22Rv1 (cell line): ENCODE measurements at regions not wholly inside any gene's neighbourhood (a gene's known extent, or its start where the extent isn't known, plus 50 kb on each side); places are given as distances from the start of the nearest gene placed in this dataset.

Source experiments
- ZFX ChIP-seq: fragments of 450-650 bp; IDR thresholded peaks from 2 replicates; pipeline ENCODE4 v1.6.1; 2017; ENCODE audit warnings: antibody characterized with exemption, borderline replicate concordance
- TF ChIP-seq, protein P1 (sequence below): fragments of 450-650 bp; IDR thresholded peaks from 2 replicates; pipeline ENCODE4 v1.5.1; 2017; ENCODE audit warnings: mild to moderate bottlenecking

GRCh38 chr4:180937083-180937482 is 1306.1 kb upstream of the TENM3 start:
- TF ChIP-seq, protein P1, sequence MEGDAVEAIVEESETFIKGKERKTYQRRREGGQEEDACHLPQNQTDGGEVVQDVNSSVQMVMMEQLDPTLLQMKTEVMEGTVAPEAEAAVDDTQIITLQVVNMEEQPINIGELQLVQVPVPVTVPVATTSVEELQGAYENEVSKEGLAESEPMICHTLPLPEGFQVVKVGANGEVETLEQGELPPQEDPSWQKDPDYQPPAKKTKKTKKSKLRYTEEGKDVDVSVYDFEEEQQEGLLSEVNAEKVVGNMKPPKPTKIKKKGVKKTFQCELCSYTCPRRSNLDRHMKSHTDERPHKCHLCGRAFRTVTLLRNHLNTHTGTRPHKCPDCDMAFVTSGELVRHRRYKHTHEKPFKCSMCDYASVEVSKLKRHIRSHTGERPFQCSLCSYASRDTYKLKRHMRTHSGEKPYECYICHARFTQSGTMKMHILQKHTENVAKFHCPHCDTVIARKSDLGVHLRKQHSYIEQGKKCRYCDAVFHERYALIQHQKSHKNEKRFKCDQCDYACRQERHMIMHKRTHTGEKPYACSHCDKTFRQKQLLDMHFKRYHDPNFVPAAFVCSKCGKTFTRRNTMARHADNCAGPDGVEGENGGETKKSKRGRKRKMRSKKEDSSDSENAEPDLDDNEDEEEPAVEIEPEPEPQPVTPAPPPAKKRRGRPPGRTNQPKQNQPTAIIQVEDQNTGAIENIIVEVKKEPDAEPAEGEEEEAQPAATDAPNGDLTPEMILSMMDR = no peak
- no peak for TF ChIP-seq ZFX
